Heart left ventricle (tissue), 16 donors: ENCODE measurements at regions not wholly inside any gene's neighbourhood (a gene's known extent, or its start where the extent isn't known, plus 50 kb on each side); places are given as distances from the start of the nearest gene placed in this dataset.

Experiments used
- ATAC-seq, 4 donors: fragments of 200-7000 bp; cut with Tn5 transposase; one replicate each; pipeline ENCODE4 v1.9.1; 2020 to 2022; ENCODE audit warnings: moderate library complexity in 4 of 4, mild to moderate bottlenecking in 3 of 4, moderate number of reproducible peaks in 1 of 4
- DNase-seq, 5 donors: peaks; one replicate each; pipeline ENCODE4 v3.0.0-alpha.2; 2020
- H3K27ac ChIP-seq, 12 donors: fragments of 200-600 bp; sonication (generic) in 4 of 12; one replicate each; pipeline versions ENCODE4 v1.5.0 to v1.8.0; 2016 to 2022; ENCODE audit warnings: mild to moderate bottlenecking in 2 of 12
- H3K27me3 ChIP-seq, 9 donors: fragments of 200-600 bp; sonication (generic) in 2 of 9; one replicate each; pipeline versions ENCODE4 v1.5.1 to v1.8.0; 2016 to 2022; ENCODE audit warnings: mild to moderate bottlenecking in 3 of 9
- H3K36me3 ChIP-seq, 9 donors: fragments of 200-600 bp; sonication (generic) in 2 of 9; one replicate each; pipeline versions ENCODE4 v1.5.0 to v1.8.0; 2018 to 2022; ENCODE audit warnings: mild to moderate bottlenecking in 2 of 9
- H3K4me1 ChIP-seq, 12 donors: fragments of 200-600 bp; sonication (generic) in 4 of 12; one replicate each; pipeline versions ENCODE4 v1.5.0 to v1.8.0; 2016 to 2022; ENCODE audit warnings: mild to moderate bottlenecking in 3 of 12
- H3K4me3 ChIP-seq, 12 donors: fragments of 200-600 bp; sonication (generic) in 4 of 12; one replicate each; pipeline versions ENCODE4 v1.5.0 to v1.8.0; 2017 to 2022; ENCODE audit warnings: mild to moderate bottlenecking in 9 of 12, moderate library complexity in 4 of 12
- H3K9me3 ChIP-seq, 12 donors: fragments of 200-600 bp; sonication (generic) in 4 of 12; one replicate each; pipeline versions ENCODE4 v1.5.0 to v1.8.0; 2016 to 2022; ENCODE audit warnings: mild to moderate bottlenecking in 1 of 12
- POLR2A ChIP-seq, 2 donors: fragments of 450-650 bp; IDR thresholded peaks; one replicate each; pipeline ENCODE4 v1.6.1; 2017; ENCODE audit warnings: antibody characterized with exemption in 2 of 2, mild to moderate bottlenecking in 2 of 2, moderate library complexity in 2 of 2
- WGBS, 4 donors: extraction: QIAGEN DNeasy Blood & Tissue Kit in 2 of 4; methylation state at CpG; one replicate each; pipeline versions ENCODE4 v1.1.5 to v1.1.7; 2013 to 2018; 5-methylcytosine and 5-hydroxymethylcytosine counted together
- intact Hi-C, 10 donors: fragments of 100-400 bp; cut with DNase I; formaldehyde crosslinking; loops; one replicate each; pipeline versions ENCODE4 v1.11.1 to v1.14.2; 2022
- TF ChIP-seq, protein P1 (sequence below), 12 donors: fragments of 200-600 bp; sonication (generic) in 4 of 12; IDR thresholded peaks; one replicate each; pipeline versions ENCODE4 v1.5.0 to v1.8.0; 2018 to 2022; ENCODE audit warnings: antibody characterized with exemption in 12 of 12, mild to moderate bottlenecking in 5 of 12
- donor health status: ischemic (EF 13 %, LVEDD 7.1; RV severe dilation, severe dysfunction).
- donor health status: healthy with polysubstance abuse.
- donor health status: DM: no; HTN: yes; CAD: no.
- donor health status: DM: no; HTN: no; CAD: no.
- donor health status: ischemic (EF 25% LVEDD 6.9; RV normal size, moderate dysfunction).
- donor health status: ischemic (EF 25% LVEDD 5.7; RV mildly dilated, moderate dysfunction).
- donor health status: healthy.
- donor health status: DM: yes; HTN: yes; CAD: no.
- donor health status: ischemic (EF 35%, LVEDD 5.7; RV mildly dilated, moderate dysfunction).
- donor health status: nonischemic (EF 11% LVEDD 7.7; RV severe dilation, severe dysfunction).
- donor health status: DM: yes; HTN: yes; CAD: no.
- donor health status: PGD.
- donor health status: ischemic (EF 29% LVEDD 5.4; RV normal size, mild dysfunction).
- donor health status: nonischemic (EF 23%, LVEDD 6.1; RV moderate dilation, normal function).

DNA sequence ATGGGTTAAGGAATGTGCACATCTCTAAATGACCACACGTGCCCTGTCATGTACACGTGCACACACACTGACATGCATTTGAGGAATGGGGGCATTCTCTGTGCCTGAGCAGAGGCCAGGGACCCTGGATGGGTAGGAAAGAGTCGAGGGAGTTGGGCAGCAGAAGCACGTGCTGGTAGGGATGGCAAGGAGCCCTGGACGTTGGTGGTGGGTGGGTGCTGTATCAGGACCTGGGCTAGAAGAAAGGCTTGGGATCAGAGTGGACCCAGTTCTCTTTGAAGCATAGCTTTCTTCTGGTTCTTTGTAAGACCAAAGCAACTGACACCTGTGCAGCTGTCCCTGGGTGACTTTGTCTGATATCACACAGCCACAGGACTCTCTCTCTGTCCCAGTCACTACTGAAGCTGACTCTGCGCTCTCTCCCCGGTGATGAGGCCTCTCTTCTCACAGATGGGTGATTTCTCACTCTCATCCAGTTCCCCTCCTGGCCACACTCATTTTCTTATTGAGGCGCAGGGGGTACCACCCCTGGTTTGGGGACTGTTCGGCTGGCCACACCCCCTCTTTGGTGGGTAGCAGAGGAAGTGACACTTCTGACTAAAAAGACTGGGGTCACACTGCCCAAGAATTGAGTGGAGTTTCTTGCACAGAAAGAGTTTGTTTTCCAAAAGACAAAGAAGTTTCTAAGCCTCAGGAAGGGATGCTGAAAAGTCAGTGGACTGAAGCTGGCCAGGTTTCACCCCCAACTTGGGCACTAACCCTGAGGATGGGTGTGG lies 171.7 kb upstream of the RTL1 start:
- no peaks in the 10 kb centered on the region for H3K36me3 ChIP-seq
- TF ChIP-seq, protein P1, sequence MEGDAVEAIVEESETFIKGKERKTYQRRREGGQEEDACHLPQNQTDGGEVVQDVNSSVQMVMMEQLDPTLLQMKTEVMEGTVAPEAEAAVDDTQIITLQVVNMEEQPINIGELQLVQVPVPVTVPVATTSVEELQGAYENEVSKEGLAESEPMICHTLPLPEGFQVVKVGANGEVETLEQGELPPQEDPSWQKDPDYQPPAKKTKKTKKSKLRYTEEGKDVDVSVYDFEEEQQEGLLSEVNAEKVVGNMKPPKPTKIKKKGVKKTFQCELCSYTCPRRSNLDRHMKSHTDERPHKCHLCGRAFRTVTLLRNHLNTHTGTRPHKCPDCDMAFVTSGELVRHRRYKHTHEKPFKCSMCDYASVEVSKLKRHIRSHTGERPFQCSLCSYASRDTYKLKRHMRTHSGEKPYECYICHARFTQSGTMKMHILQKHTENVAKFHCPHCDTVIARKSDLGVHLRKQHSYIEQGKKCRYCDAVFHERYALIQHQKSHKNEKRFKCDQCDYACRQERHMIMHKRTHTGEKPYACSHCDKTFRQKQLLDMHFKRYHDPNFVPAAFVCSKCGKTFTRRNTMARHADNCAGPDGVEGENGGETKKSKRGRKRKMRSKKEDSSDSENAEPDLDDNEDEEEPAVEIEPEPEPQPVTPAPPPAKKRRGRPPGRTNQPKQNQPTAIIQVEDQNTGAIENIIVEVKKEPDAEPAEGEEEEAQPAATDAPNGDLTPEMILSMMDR (IDR thresholded peaks at IDR 0.05): no peak
- no peak for TF ChIP-seq POLR2A (IDR thresholded peaks at IDR 0.05)
- intact Hi-C loops: no loop called here
- H3K4me1 ChIP-seq: peaks cover 0 to 10% (median 0%) of the 10 kb centered on the region in 12 donors
- DNase-seq (peak in 1 of 5 donors; percentile 7), ATAC-seq (no peak)
- no peak overlapping the region for H3K4me3 ChIP-seq
- no peaks in the 10 kb centered on the region for H3K9me3 ChIP-seq
- peaks cover 19 to 68% (median 37%) of the 10 kb centered on the region in 9 donors for H3K27me3 ChIP-seq
- no peak overlapping the region for H3K27ac ChIP-seq
- WGBS, 4 donors: 69 to 73% (median 71%) methylated on average over 9 of the region's 9 CpGs

GRCh38 chr14:101075801-101076413 lies 172.4 kb upstream of the RTL1 start:
- intact Hi-C loops: no loop called here
- no peaks in the 10 kb centered on the region for H3K36me3 ChIP-seq
- peaks cover 19 to 67% (median 38%) of the 10 kb centered on the region in 9 donors for H3K27me3 ChIP-seq
- TF ChIP-seq POLR2A (IDR thresholded peaks at IDR 0.05): no peak
- TF ChIP-seq, protein P1 (IDR thresholded peaks at IDR 0.05): no peak
- ATAC-seq: no peak
- peaks cover 0 to 2% (median 0%) of the 10 kb centered on the region in 12 donors for H3K9me3 ChIP-seq
- peaks cover 0 to 10% (median 0%) of the 10 kb centered on the region in 12 donors for H3K4me1 ChIP-seq
- H3K4me3 ChIP-seq: no peak overlapping the region
- H3K27ac ChIP-seq: no peak overlapping the region
- 54 to 64% (median 58%) methylated on average over 11 to 15 of the region's 15 CpGs for WGBS, 4 donors
- peak in 1 of 5 donors; percentile 10 for DNase-seq

DNA sequence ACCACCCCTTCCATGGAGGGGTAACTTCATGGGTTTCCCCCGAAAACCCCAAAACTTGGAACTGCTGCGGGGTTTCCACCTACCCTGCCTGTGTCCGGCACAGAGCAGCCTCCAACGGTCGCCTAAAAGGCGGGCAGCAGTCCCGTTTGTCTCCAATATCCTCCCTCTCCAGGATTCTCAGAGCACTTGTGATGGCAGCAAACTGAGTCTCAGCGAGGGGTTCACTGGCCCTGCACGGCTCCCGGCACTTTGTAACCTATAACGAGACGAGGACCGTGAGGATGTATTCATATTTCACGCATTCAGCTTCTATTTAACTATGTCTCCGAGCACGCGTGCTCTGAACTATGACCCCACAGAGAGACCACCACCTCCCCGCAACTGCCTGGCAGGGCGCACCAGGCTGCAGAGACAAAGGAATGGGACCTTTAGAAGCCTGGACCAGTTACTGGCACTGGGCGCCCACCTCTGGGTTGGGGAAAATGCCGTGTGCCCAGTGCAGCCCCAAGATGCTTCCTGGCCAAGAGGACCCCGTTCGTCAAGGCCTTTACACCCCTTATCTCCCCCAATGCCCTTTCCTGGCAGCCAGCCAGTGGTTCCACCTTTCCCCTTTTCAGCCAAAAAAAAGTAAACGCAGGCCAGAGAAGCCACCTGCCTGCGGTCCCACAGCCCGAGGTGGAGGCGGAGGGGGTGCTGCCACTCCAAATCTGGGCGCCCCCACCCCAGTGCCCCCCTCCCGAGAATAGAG lies 173.1 kb upstream of the RTL1 start:
- Histone ChIP-seq H3K9me3 (peaks cover 0 to 5% (median 0%) of the 10 kb centered on the region in 12 donors), H3K27ac (no peak overlapping the region), H3K27me3 (peaks cover 18 to 64% (median 38%) of the 10 kb centered on the region in 9 donors), H3K4me1 (peaks cover 0 to 10% (median 0%) of the 10 kb centered on the region in 12 donors), H3K4me3 (no peak overlapping the region), H3K36me3 (no peaks in the 10 kb centered on the region)
- TF ChIP-seq POLR2A (IDR thresholded peaks at IDR 0.05): no peak
- TF ChIP-seq, protein P1 (IDR thresholded peaks at IDR 0.05): no peak
- ATAC-seq: no peak
- 59 to 65% (median 62%) methylated on average over 23 to 29 of the region's 29 CpGs for WGBS, 4 donors
- intact Hi-C loops: no loop called here
- DNase-seq: no peak
